NCI-H1092 (cell line): ENCODE measurements at regions not wholly inside any gene's neighbourhood (a gene's known extent, or its start where the extent isn't known, plus 50 kb on each side); places are given as distances from the start of the nearest gene placed in this dataset.

Source experiments
- DNase-seq: peaks from one replicate; lab custom pipeline; 2025; lab: John Stamatoyannopoulos, UW

- no peak for DNase-seq
These were observed 811.7 kb upstream of the WWC1 start for GRCh38 chr5:167479779-167480178.

- DNase-seq = no peak
These were observed 810.1 kb upstream of the WWC1 start for GRCh38 chr5:167481345-167481744.

- no peak for DNase-seq
These were observed 808.9 kb upstream of the WWC1 start for GRCh38 chr5:167482555-167482954.

- DNase-seq = no peak
These were observed 806.2 kb upstream of the WWC1 start for GRCh38 chr5:167485061-167485774.

- no peak for DNase-seq
These were observed 803.1 kb upstream of the WWC1 start for GRCh38 chr5:167488371-167488770.

GRCh38 chr5:167489202-167489601, 802.2 kb upstream of the WWC1 start:
- DNase-seq = no peak

- DNase-seq = no peak
These were observed 787.3 kb upstream of the WWC1 start for GRCh38 chr5:167503926-167504720.

GRCh38 chr5:167507463-167508233, 783.8 kb upstream of the WWC1 start:
- no peak for DNase-seq

- no peak for DNase-seq
These were observed 782.4 kb upstream of the WWC1 start for GRCh38 chr5:167509076-167509475.

GRCh38 chr5:167511276-167511675, 780.2 kb upstream of the WWC1 start:
- DNase-seq = no peak

GRCh38 chr5:167512111-167512510, 779.3 kb upstream of the WWC1 start:
- no peak for DNase-seq

- DNase-seq = peak; percentile 39
These were observed 778.1 kb upstream of the WWC1 start for GRCh38 chr5:167513381-167513780.

- DNase-seq = no peak
These were observed 777.0 kb upstream of the WWC1 start for GRCh38 chr5:167514461-167514860.

- DNase-seq = no peak
These were observed 766.4 kb upstream of the WWC1 start for GRCh38 chr5:167525004-167525403.

GRCh38 chr5:167528651-167529050, 762.8 kb upstream of the WWC1 start:
- DNase-seq = no peak

- DNase-seq = no peak
These were observed 760.9 kb upstream of the WWC1 start for GRCh38 chr5:167530548-167530947.

GRCh38 chr5:167533814-167534795, 757.3 kb upstream of the WWC1 start:
- no peak for DNase-seq

- no peak for DNase-seq
These were observed 751.7 kb upstream of the WWC1 start for GRCh38 chr5:167539747-167540146.

GRCh38 chr5:167546270-167546669, 745.2 kb upstream of the WWC1 start:
- DNase-seq = no peak

GRCh38 chr5:167552356-167552755, 739.1 kb upstream of the WWC1 start:
- no peak for DNase-seq

GRCh38 chr5:167553511-167553910, 737.9 kb upstream of the WWC1 start:
- no peak for DNase-seq
